ENCODE measurements at regions not wholly inside any gene's neighbourhood (a gene's known extent, or its start where the extent isn't known, plus 50 kb on each side); places are given as distances from the start of the nearest gene placed in this dataset.

GRCh38 chr17:5976251-5976650, 93.9 kb upstream of the WSCD1 start:
- no peaks in the 10 kb centered on the region for H3K23me2 ChIP-seq (ENCODE audit: insufficient read length, low read depth, low read length, poor library complexity, severe bottlenecking)
- no peak overlapping the region for H2BK20ac ChIP-seq (ENCODE audit: low read depth, low read length, poor library complexity, severe bottlenecking)
- H3T11ph ChIP-seq (ENCODE audit: low read length) = no peak overlapping the region
- H3K18ac ChIP-seq (ENCODE audit: insufficient read length, low read depth, low read length) = no peak overlapping the region
- no peak overlapping the region for H2AFZ ChIP-seq (ENCODE audit: low read length)
- H2BK120ac ChIP-seq (ENCODE audit: low read depth, low read length, poor library complexity, severe bottlenecking) = no peak overlapping the region
- H2BK15ac ChIP-seq (ENCODE audit: low read depth, low read length) = no peak overlapping the region
- H4K20me1 ChIP-seq (ENCODE audit: control insufficient read depth, insufficient read depth, insufficient read length) = no peaks in the 10 kb centered on the region
- H3K27me3 ChIP-seq (ENCODE audit: insufficient read depth, low read length) = no peaks in the 10 kb centered on the region
- H3K23ac ChIP-seq (ENCODE audit: insufficient read length, low read depth, low read length) = no peak overlapping the region
- H3K14ac ChIP-seq (ENCODE audit: insufficient read depth, low read length) = no peak overlapping the region
- Mint-ChIP-seq H3K4me3 (no peak overlapping the region), H3K9me3 (peaks cover 13 to 17% of the 10 kb centered on the region in 2 experiments), H3K36me3 (ENCODE audit: insufficient read depth in 1 of 3, low read depth in 3 of 3) (peaks cover 0 to 7% (median 5%) of the 10 kb centered on the region in 3 experiments; a peak in 4 of 7 replicates), H3K27me3 (ENCODE audit: low read depth) (peaks cover 7% of the 10 kb centered on the region), H3K27ac (no peak overlapping the region), H3K4me1 (peaks cover 5 to 8% of the 10 kb centered on the region in 2 experiments; a peak in 2 of 4 replicates)
- no peak overlapping the region for H3K27ac ChIP-seq (ENCODE audit: insufficient read length, low read depth, low read length)
- no peak overlapping the region for H2BK12ac ChIP-seq (ENCODE audit: insufficient read length, low read depth, low read length)
- no CpG with 5 or more reads among the region's 6 CpGs for WGBS (ENCODE audit: extremely low coverage, insufficient read length, low lambda C conversion rate)
- no peak overlapping the region for H3K4ac ChIP-seq (ENCODE audit: low read depth, low read length)
- peaks cover 10% of the 10 kb centered on the region for H3K9me3 ChIP-seq (ENCODE audit: control insufficient read depth, low read depth, low read length)
- H4K8ac ChIP-seq (replicated peaks; ENCODE audit: insufficient read length, low read depth, low read length) = no peak overlapping the region
- DNase-seq = no peak
- no peak overlapping the region for H4K5ac ChIP-seq (ENCODE audit: insufficient read length, low read depth, low read length)
- no peaks in the 10 kb centered on the region for H3K79me1 ChIP-seq (ENCODE audit: insufficient read depth, low read depth, low read length, poor library complexity, severe bottlenecking)
- no peaks in the 10 kb centered on the region for H3K4me1 ChIP-seq (ENCODE audit: insufficient read depth, low read length)
- no peak overlapping the region for H3K4me2 ChIP-seq (ENCODE audit: insufficient read depth, insufficient read length, low read length)
- no peak overlapping the region for H4K91ac ChIP-seq (ENCODE audit: insufficient read length, low read depth, low read length)
- H2AK5ac ChIP-seq (ENCODE audit: insufficient read length, low read length) = no peak overlapping the region
- H3K79me2 ChIP-seq (ENCODE audit: insufficient read depth, low read length) = no peaks in the 10 kb centered on the region
- no peak overlapping the region for H3K56ac ChIP-seq (ENCODE audit: insufficient read length, low read depth, low read length)
- no peak for TF ChIP-seq CTCF (conservative IDR thresholded peaks at IDR 0.05)
- H2BK5ac ChIP-seq (ENCODE audit: insufficient read length, low read length) = no peak overlapping the region
- no peak overlapping the region for H3K9ac ChIP-seq (ENCODE audit: extremely low read depth, insufficient read length, low read length)
